ENCODE measurements at regions not wholly inside any gene's neighbourhood (a gene's known extent, or its start where the extent isn't known, plus 50 kb on each side); places are given as distances from the start of the nearest gene placed in this dataset.
"Not testable (repeated sequence)": the region's sequence is repeated elsewhere in the genome, so short reads cannot be mapped to it uniquely, and the experiment has no call there.

- Mint-ChIP-seq H3K9me3 (peaks cover 4% of the 10 kb centered on the region), H3K4me1 (no peaks in the 10 kb centered on the region), H3K27ac (no peak overlapping the region), H3K27me3 (ENCODE audit: low read depth) (peaks cover 6% of the 10 kb centered on the region), H3K36me3 (ENCODE audit: low read depth) (no peaks in the 10 kb centered on the region), H3K4me3 (no peak overlapping the region)
- no peak for TF ChIP-seq CTCF (IDR thresholded peaks at IDR 0.05; ENCODE audit: unreplicated experiment in 3 of 3)
These were observed 308.8 kb downstream of the SEMA3D start for GRCh38 chr7:84877943-84878570.

- H3K27me3 Mint-ChIP-seq (ENCODE audit: low read depth): peaks cover 6% of the 10 kb centered on the region
- TF ChIP-seq CTCF (IDR thresholded peaks at IDR 0.05; ENCODE audit: unreplicated experiment in 3 of 3): no peak
- no peak overlapping the region for H3K4me3 Mint-ChIP-seq
- no peak overlapping the region for H3K27ac Mint-ChIP-seq
- H3K9me3 Mint-ChIP-seq: no peaks in the 10 kb centered on the region
- no peaks in the 10 kb centered on the region for H3K36me3 Mint-ChIP-seq (ENCODE audit: low read depth)
- H3K4me1 Mint-ChIP-seq: no peaks in the 10 kb centered on the region
These were observed 310.6 kb downstream of the SEMA3D start for GRCh38 chr7:84876061-84876821.

- H3K27me3 Mint-ChIP-seq (ENCODE audit: low read depth): no peaks in the 10 kb centered on the region
- H3K9me3 Mint-ChIP-seq: no peaks in the 10 kb centered on the region
- no peak overlapping the region for H3K27ac Mint-ChIP-seq
- no peaks in the 10 kb centered on the region for H3K36me3 Mint-ChIP-seq (ENCODE audit: low read depth)
- TF ChIP-seq CTCF (IDR thresholded peaks at IDR 0.05; ENCODE audit: unreplicated experiment in 3 of 3): no peak
- H3K4me3 Mint-ChIP-seq: no peak overlapping the region
- no peaks in the 10 kb centered on the region for H3K4me1 Mint-ChIP-seq
These were observed 321.3 kb downstream of the SEMA3D start for GRCh38 chr7:84865560-84865959.

GRCh38 chr7:84857336-84857735 lies 329.5 kb downstream of the SEMA3D start:
- Mint-ChIP-seq H3K27me3 (ENCODE audit: low read depth) (no peaks in the 10 kb centered on the region), H3K4me3 (no peak overlapping the region), H3K36me3 (ENCODE audit: low read depth) (no peaks in the 10 kb centered on the region), H3K4me1 (no peaks in the 10 kb centered on the region), H3K27ac (no peak overlapping the region), H3K9me3 (peaks cover 5% of the 10 kb centered on the region)
- no peak for TF ChIP-seq CTCF (IDR thresholded peaks at IDR 0.05; ENCODE audit: unreplicated experiment in 3 of 3)

GRCh38 chr7:84855758-84856157 lies 331.1 kb downstream of the SEMA3D start:
- Mint-ChIP-seq H3K27ac (no peak overlapping the region), H3K9me3 (peaks cover 5% of the 10 kb centered on the region), H3K4me1 (no peaks in the 10 kb centered on the region), H3K36me3 (ENCODE audit: low read depth) (no peaks in the 10 kb centered on the region), H3K27me3 (ENCODE audit: low read depth) (no peaks in the 10 kb centered on the region), H3K4me3 (no peak overlapping the region)
- TF ChIP-seq CTCF (IDR thresholded peaks at IDR 0.05; ENCODE audit: unreplicated experiment in 3 of 3): no peak

- H3K36me3 Mint-ChIP-seq (ENCODE audit: low read depth); H3K4me3 Mint-ChIP-seq; H3K9me3 Mint-ChIP-seq; H3K27ac Mint-ChIP-seq; H3K4me1 Mint-ChIP-seq; H3K27me3 Mint-ChIP-seq (ENCODE audit: low read depth): not testable (repeated sequence)
These were observed 337.9 kb downstream of the SEMA3D start for GRCh38 chr7:84848974-84849372.

All from nephron (organoid).